GM12878 (cell line): ENCODE measurements at regions not wholly inside any gene's neighbourhood (a gene's known extent, or its start where the extent isn't known, plus 50 kb on each side); places are given as distances from the start of the nearest gene placed in this dataset.

Source experiments
- HDAC2 ChIP-seq: fragments of 200-600 bp; sonication (generic); IDR thresholded peaks from 2 replicates; pipeline ENCODE4 v1.6.1; 2017
- HDGF ChIP-seq: fragments of 450-650 bp; IDR thresholded peaks from 2 replicates; pipeline ENCODE4 v1.6.1; 2016; ENCODE audit warnings: antibody characterized with exemption
- LARP7 ChIP-seq: fragments of 450-650 bp; IDR thresholded peaks from 2 replicates; pipeline ENCODE4 v1.6.1; 2017; ENCODE audit warnings: mild to moderate bottlenecking
- RAD51 ChIP-seq: fragments of 450-650 bp; IDR thresholded peaks from 2 replicates; pipeline ENCODE4 v1.6.1; 2016; ENCODE audit warnings: moderate library complexity, mild to moderate bottlenecking, inconsistent platforms
- RB1 ChIP-seq: fragments of 450-650 bp; formaldehyde crosslinking; IDR thresholded peaks from 2 replicates; pipeline ENCODE4 v1.6.1; 2017; ENCODE audit warnings: mild to moderate bottlenecking, borderline replicate concordance
- RELA ChIP-seq: fragments of 450-650 bp; IDR thresholded peaks from 2 replicates; pipeline ENCODE4 v1.8.0; 2014; ENCODE audit warnings: borderline replicate concordance; ENCODE audit not compliant: partially characterized antibody
- SIX5 ChIP-seq: IDR thresholded peaks from 2 replicates; pipeline ENCODE4 v1.6.1; 2011; ENCODE audit warnings: mild to moderate bottlenecking, low read depth, low read length, moderate library complexity; ENCODE audit not compliant: severe bottlenecking
- ZNF274 ChIP-seq: IDR thresholded peaks from one replicate; pipeline ENCODE4 v1.8.0; 2011; ENCODE audit not compliant: insufficient read length, insufficient read depth
- TF ChIP-seq, protein P1 (sequence below): fragments of 450-650 bp; IDR thresholded peaks from 2 replicates; pipeline ENCODE4 v1.6.1; 2017; ENCODE audit warnings: mild to moderate bottlenecking, moderate library complexity
- TF ChIP-seq, protein P2 (sequence below): fragments of 150-350 bp; IDR thresholded peaks from 2 replicates; pipeline ENCODE4 v1.6.1; 2014; ENCODE audit warnings: mild to moderate bottlenecking, low read depth, low read length
- TF ChIP-seq, protein P3 (sequence below): IDR thresholded peaks from 2 replicates; pipeline ENCODE4 v1.6.1; 2012; ENCODE audit warnings: low read depth, low read length, improper control_type of control experiment

DNA sequence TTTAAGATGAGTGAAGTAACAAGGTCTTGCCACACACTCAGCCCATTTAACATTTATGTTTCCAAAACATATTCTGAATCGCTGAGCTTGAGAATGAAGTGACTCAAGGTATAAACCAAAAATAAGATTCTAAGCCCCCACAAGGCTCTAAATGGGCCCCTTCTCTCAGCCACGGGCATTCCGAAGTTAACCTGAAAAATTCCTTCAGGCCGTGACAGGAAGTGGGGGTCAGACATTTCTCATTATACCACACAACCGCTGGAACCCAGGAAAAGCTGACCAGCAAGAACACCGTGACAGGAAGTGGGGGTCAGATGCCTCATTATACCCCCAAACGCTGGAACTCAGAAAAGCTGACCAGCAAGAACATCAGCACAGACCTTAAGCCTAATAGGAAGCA, 247.9 kb downstream of the ERMARD start (continued):
- TF ChIP-seq, protein P1, sequence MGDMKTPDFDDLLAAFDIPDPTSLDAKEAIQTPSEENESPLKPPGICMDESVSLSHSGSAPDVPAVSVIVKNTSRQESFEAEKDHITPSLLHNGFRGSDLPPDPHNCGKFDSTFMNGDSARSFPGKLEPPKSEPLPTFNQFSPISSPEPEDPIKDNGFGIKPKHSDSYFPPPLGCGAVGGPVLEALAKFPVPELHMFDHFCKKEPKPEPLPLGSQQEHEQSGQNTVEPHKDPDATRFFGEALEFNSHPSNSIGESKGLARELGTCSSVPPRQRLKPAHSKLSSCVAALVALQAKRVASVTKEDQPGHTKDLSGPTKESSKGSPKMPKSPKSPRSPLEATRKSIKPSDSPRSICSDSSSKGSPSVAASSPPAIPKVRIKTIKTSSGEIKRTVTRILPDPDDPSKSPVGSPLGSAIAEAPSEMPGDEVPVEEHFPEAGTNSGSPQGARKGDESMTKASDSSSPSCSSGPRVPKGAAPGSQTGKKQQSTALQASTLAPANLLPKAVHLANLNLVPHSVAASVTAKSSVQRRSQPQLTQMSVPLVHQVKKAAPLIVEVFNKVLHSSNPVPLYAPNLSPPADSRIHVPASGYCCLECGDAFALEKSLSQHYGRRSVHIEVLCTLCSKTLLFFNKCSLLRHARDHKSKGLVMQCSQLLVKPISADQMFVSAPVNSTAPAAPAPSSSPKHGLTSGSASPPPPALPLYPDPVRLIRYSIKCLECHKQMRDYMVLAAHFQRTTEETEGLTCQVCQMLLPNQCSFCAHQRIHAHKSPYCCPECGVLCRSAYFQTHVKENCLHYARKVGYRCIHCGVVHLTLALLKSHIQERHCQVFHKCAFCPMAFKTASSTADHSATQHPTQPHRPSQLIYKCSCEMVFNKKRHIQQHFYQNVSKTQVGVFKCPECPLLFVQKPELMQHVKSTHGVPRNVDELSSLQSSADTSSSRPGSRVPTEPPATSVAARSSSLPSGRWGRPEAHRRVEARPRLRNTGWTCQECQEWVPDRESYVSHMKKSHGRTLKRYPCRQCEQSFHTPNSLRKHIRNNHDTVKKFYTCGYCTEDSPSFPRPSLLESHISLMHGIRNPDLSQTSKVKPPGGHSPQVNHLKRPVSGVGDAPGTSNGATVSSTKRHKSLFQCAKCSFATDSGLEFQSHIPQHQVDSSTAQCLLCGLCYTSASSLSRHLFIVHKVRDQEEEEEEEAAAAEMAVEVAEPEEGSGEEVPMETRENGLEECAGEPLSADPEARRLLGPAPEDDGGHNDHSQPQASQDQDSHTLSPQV, result no peak
- TF ChIP-seq, protein P2, sequence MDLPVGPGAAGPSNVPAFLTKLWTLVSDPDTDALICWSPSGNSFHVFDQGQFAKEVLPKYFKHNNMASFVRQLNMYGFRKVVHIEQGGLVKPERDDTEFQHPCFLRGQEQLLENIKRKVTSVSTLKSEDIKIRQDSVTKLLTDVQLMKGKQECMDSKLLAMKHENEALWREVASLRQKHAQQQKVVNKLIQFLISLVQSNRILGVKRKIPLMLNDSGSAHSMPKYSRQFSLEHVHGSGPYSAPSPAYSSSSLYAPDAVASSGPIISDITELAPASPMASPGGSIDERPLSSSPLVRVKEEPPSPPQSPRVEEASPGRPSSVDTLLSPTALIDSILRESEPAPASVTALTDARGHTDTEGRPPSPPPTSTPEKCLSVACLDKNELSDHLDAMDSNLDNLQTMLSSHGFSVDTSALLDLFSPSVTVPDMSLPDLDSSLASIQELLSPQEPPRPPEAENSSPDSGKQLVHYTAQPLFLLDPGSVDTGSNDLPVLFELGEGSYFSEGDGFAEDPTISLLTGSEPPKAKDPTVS, result no peak
- TF ChIP-seq HDAC2 (no peak), SIX5 (no peak), RELA (no peak), RAD51 (no peak), LARP7 (no peak), ZNF274 (no peak), RB1 (no peak), HDGF (no peak)
- TF ChIP-seq, protein P3, sequence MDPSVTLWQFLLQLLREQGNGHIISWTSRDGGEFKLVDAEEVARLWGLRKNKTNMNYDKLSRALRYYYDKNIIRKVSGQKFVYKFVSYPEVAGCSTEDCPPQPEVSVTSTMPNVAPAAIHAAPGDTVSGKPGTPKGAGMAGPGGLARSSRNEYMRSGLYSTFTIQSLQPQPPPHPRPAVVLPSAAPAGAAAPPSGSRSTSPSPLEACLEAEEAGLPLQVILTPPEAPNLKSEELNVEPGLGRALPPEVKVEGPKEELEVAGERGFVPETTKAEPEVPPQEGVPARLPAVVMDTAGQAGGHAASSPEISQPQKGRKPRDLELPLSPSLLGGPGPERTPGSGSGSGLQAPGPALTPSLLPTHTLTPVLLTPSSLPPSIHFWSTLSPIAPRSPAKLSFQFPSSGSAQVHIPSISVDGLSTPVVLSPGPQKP, result no peak
